Mammary epithelial cell (primary cell): ENCODE measurements at regions not wholly inside any gene's neighbourhood (a gene's known extent, or its start where the extent isn't known, plus 50 kb on each side); places are given as distances from the start of the nearest gene placed in this dataset.

ENCODE experiments used
- EZH2 ChIP-seq: IDR thresholded peaks from 2 replicates; pipeline ENCODE4 v1.6.1; 2012; ENCODE audit warnings: low read length, inconsistent platforms, borderline replicate concordance
- TF ChIP-seq, protein P1 (sequence below), 2 donors: IDR thresholded peaks in 1 of 2; conservative IDR thresholded peaks in 1 of 2; 2 replicates each; pipeline ENCODE4 v1.5.1; 2011 to 2012; ENCODE audit warnings: inconsistent platforms in 2 of 2, low read length in 2 of 2, mild to moderate bottlenecking in 2 of 2, control low read depth in 1 of 2, low read depth in 1 of 2; ENCODE audit not compliant: insufficient read depth in 1 of 2; ENCODE audit errors: extremely low read depth in 1 of 2

DNA sequence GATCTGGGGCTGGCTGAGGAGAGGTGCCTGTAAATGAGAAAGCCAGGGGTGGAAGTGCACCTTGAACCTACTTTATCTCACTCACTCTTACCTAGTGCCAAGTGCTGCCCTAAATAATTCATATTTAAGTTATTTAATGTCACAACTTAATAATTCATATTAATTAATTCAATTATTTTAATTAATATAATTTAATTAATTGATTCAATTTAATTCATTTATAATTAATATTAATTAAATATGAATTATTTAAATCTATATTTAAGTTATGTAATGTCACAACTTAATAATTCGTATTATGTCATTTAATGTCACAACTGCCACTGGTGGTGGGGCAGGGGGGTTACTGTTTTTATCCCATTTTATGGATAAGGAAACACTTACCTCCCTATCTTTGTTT is 361.6 kb upstream of the RUNX1 start:
- TF ChIP-seq, protein P1, sequence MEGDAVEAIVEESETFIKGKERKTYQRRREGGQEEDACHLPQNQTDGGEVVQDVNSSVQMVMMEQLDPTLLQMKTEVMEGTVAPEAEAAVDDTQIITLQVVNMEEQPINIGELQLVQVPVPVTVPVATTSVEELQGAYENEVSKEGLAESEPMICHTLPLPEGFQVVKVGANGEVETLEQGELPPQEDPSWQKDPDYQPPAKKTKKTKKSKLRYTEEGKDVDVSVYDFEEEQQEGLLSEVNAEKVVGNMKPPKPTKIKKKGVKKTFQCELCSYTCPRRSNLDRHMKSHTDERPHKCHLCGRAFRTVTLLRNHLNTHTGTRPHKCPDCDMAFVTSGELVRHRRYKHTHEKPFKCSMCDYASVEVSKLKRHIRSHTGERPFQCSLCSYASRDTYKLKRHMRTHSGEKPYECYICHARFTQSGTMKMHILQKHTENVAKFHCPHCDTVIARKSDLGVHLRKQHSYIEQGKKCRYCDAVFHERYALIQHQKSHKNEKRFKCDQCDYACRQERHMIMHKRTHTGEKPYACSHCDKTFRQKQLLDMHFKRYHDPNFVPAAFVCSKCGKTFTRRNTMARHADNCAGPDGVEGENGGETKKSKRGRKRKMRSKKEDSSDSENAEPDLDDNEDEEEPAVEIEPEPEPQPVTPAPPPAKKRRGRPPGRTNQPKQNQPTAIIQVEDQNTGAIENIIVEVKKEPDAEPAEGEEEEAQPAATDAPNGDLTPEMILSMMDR (conservative IDR thresholded peaks at IDR 0.05 in 1 of 2, IDR thresholded peaks at IDR 0.05 in 1 of 2; ENCODE audit: extremely low read depth in 1 of 2, insufficient read depth in 1 of 2, low read depth in 1 of 2, low read length in 2 of 2), result no peak
- no peak for TF ChIP-seq EZH2
